Mammary epithelial cell (primary cell): ENCODE measurements at regions not wholly inside any gene's neighbourhood (a gene's known extent, or its start where the extent isn't known, plus 50 kb on each side); places are given as distances from the start of the nearest gene placed in this dataset.

Experiments
- CTCF ChIP-seq, 2 donors: IDR thresholded peaks in 1 of 2; conservative IDR thresholded peaks in 1 of 2; 2 replicates each; pipeline ENCODE4 v1.5.1; 2011 to 2012; ENCODE audit warnings: inconsistent platforms in 2 of 2, low read length in 2 of 2, mild to moderate bottlenecking in 2 of 2, control low read depth in 1 of 2, low read depth in 1 of 2; ENCODE audit not compliant: insufficient read depth in 1 of 2; ENCODE audit errors: extremely low read depth in 1 of 2
- EZH2 ChIP-seq: IDR thresholded peaks from 2 replicates; pipeline ENCODE4 v1.6.1; 2012; ENCODE audit warnings: low read length, inconsistent platforms, borderline replicate concordance

GRCh38 chr4:35963974-35964515 is 280.3 kb downstream of the ARAP2 start:
- TF ChIP-seq CTCF (conservative IDR thresholded peaks at IDR 0.05 in 1 of 2, IDR thresholded peaks at IDR 0.05 in 1 of 2; ENCODE audit: extremely low read depth in 1 of 2, insufficient read depth in 1 of 2, low read depth in 1 of 2, low read length in 2 of 2) (no peak), EZH2 (no peak)
